NCI-H2227 (cell line): ENCODE measurements at regions not wholly inside any gene's neighbourhood (a gene's known extent, or its start where the extent isn't known, plus 50 kb on each side); places are given as distances from the start of the nearest gene placed in this dataset.

ENCODE experiments used
- DNase-seq: peaks from one replicate; lab custom pipeline; 2025; ENCODE audit not compliant: unreplicated experiment; lab: John Stamatoyannopoulos, UW

DNA sequence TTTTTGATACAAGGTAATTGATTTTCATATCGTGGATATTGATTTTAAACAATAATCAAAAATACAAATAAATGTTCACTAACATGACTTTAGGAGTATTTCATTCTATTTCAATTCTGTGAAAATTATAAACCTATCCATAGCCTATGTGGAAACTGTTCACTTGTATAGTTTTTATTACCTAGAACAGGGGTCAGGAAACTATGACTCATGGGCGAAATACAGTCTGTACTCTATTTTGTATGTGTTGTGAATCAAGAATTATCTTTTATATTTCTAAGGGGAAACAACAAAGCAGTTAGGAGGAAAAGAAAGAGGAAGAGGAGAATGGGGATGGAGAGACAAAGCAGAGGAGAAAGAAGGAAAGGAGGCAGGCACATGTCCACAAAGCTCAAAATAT, 181.7 kb upstream of the VRK2 start:
- DNase-seq: no peak

DNA sequence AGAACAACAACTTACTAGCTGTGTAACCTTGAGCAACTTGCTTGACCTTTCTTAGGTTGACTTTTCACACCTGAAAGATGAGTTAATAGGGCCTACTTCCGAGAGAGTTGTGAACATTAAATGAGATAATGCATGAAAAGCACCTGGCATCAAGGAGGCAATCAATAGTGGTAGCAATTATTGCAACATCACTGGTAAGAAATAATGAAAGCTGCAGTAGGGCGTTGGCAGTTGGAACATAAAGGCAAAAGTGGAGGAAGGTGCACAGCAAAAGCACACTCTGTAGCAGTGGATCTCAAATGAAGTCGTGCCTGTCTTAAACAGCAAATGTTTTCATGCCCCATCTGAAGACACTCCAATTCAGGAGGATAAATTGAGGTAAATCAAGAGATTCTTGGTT, 178.9 kb upstream of the VRK2 start:
- no peak for DNase-seq

DNA sequence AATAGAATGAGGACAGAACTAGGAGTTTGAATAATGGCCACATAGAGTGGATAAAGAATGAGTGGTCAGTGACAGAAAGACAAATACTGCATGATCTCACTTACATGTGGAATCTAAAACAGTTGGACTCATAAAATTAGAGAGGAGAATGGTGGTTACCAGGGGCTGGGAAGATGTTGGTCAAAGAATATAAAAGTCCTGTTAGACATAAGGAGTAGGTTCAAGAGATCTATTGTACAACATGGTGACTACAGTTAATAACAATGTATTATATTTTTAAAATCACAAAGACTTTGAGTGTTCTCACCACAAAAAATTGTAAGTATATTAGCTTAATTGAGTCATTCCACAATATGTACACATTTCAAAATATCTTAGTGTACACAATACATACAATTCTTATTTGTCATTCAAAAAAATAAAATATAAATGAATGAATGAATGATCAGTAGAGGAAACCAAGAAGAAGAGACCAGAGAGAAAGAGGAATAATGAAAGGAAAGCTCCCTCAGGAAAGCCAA, 177.9 kb upstream of the VRK2 start:
- DNase-seq: no peak

DNA sequence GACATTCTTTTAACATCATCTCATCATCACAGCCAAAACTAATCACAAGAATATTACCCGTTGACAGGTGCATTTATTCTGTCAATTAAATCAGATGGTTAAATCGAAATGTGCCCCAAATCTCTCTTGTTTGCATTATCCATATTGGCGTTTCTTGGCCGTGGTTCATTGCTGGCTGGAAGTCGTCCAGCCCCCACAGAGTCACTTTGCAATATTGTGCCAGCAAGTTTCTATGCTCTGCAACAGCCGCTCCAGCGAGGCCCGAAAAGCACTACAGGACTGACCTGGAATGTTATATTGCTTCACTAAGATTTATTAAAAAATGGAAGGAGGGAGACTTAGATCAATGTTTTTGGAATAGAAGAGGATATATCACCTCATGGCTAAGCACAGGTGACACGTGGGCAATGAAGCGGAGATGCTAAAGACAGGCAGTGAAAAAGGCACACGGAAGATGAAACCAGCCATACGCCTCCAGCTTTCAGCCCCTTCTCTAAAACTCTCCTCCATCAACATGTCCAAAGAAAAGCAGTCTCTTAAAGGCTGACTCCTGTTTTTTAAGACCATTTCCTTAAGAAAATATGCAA, 176.8 kb upstream of the VRK2 start:
- no peak for DNase-seq

DNA sequence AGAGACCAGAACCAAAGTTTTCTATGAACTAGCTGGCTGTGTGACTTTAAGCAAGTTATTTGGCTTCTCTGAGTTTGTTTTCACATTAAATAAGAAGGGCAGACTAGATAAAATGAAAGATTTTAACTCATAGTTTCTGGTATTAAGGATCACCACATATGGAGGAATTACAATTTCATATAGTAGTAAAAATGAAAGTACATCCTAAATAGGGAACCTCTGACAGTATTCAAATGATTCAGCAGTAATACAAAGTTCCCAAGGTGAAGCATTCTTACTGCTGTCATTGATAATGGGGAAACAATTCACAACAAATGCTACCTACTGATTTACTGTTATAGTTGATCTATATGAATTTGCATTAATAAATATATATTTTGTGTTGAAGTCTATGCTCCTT, 170.3 kb upstream of the VRK2 start:
- DNase-seq: no peak

DNA sequence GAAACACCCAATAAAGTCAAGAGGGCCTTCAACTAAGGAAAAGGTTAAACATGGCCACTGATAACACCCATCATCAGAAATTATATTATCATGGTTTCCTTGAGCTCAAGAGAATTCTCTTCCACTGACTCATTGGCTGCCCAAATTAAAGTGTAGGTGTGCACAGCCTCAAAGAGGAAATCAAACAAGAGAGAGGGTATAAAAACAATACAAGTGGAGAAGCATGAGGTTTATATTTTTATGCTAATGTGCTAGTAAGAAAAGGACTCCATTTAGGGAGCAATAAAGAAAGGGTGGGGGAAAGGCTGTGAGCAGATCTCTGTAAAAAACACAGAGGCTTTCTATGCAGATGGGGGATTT, 168.8 kb upstream of the VRK2 start:
- peak; percentile 36 for DNase-seq

DNA sequence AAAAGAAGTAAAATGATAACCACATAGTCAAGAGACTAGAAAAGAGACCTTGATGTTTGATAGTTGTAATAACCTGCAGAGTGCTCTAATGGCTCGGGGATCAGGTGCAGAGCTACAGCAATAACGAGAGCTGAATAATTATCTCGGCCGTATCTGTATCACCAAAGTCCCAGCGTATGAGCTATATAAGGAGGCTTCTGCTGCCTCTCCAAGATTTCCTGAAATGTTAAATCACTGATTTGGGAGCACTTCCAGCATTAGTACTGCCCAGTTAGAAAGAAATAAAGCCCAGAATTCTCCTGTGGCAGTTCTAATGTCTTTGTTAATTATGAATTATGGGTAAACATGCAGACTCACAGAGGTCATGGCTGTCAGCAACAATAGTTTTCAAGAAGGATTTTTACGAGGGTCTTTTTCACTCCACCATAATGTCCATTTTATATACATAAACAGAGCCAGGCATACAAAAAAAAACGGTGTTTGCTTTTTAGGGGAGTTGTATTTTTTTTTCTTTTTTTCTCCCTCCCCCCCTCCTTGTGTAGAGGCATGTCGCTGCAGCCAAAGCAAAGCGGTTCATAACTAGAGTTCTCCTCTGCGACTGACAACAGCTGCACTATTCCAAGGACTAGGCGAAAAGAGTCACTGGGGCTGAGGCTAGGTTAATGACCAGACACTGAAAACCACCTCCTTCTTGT, 168.3 kb upstream of the VRK2 start:
- DNase-seq: peak; percentile 64

DNA sequence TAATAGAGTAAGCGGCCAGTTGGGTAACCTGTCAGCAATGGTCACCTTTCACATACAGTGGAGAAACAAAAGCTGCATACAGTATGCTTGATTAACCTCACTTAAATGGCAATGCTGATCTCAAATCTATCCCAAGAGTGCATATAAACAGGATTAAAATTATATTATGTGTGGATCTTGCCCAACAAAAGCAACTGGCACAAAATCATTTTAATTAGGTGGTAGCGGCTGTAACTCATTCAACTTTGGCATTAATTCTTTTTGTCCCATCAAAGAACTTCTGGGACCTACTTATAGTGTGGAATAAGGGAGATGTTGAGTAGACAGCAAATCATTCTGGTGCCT, 167.8 kb upstream of the VRK2 start:
- DNase-seq: no peak

DNA sequence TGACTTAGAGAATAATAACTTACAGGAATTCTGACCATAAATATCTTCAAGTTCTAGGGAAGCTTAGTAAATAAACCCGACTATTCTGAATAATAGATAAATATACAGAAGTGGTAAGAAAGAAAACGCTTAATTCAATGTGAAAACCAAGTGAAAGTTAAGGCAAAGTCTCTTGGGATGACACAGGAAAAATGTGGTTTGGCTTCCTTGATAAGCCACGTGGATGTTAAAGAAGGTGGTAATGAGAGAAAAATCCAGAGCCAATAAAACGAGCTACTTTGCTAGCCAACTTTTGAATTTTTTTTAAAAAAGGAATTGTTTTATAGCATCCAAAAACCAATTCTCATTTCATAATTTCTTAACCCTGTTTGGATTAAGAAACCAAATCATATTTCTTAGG, 166.2 kb upstream of the VRK2 start:
- no peak for DNase-seq

DNA sequence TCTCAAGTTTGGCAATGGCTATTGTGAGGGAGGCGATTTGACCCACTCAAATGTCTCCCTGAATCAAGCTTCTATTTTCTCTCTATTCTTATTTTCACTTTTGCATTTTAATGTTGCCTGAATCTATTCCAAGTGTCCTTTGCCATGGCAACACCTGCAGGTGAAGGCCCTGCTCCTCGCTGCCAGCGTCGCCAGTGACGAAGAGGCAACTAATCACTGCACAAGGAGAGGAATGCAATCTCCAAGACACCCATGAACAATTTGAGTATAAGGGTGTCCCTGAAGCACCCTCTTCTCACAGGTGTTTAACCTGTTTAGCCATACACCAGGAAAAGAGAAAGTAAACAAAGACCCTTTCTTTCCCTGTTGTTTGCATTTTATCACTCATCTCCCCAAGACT, 165.6 kb upstream of the VRK2 start:
- no peak for DNase-seq

DNA sequence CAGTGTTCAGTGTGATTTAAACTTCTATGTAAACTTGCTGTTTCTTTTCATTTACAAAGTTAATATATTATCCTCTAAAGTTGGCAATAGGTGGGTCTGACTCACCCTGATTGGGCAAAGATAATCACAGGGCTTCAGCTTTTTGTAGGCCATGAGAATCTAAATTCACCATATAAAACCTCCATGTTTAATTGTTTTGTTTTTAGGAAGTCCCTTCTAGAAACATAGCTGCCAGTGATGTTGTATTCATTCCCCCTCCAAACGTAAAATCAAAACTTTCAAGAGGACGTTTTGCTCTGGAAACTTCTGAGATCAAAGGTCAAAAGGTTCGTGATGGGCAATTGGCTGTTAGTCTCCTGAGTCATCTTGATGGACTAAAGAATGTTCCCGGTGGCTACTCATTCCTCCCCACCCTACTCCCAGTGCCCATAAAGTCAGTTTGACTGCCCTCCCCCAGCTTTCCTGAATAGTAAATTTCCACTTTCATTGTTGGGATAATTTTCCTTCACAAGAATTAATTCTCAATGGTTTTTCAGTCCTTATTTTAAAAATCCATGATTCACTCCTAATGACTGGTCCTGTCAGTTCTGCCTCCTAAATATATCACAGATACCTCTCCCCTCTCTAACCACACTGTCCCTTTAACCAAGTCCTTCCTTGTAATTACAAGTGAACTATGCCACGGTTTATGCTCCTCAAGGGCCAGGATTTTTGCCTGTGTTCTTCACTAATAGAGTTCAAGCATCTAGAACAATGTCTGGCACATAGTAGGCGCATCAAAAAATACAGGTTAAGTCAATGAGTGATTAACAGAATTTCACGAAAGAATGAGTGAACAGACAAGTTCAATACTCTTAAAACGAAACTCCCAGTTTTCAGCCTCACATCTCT, 164.4 kb upstream of the VRK2 start:
- no peak for DNase-seq

DNA sequence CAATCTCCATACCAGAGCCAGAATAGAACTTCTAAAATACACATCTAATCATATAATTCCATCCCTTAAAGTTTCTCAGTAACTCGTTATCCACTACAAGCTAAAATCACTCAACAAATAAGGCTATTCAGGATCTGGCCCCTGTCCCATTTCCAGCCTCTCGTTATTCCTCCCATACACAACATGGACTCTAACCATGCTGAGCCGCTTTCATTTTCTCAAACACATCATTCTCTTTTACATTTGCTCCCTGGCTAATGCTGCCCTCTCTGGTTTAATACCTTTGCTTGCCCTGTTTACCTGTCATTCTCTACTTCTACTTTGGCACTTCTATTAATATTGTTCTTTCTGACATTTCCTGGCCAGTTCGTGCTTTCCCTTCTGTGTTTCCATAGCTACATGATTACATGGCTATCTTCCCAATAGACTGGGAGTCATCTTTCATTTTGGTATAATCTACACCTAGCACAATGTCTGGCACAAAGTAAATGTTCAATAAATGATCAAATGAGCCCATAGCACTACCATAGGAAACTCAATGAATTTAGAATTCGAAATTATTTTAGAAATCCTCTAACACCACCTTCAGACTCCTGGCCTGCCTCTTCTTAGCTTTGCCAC, 163.6 kb upstream of the VRK2 start:
- no peak for DNase-seq

DNA sequence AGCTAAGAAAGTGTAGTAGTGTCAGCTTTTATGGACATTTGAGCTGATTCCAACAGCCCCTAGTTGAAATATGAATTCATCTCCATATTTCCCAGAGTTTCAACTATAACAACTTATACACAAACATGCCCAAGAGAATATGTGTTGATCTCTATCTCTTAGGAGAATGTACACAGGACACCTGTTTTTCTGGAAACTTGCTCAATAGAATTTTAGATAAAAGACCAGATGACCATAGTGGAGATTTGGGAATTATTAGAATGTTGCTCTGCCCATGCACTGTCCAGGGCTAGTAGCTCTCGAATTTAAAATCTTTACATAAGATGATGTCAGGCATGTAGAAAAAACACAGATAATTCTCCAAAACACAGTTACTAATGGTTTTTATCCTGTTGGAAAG, 162.3 kb upstream of the VRK2 start:
- no peak for DNase-seq

DNA sequence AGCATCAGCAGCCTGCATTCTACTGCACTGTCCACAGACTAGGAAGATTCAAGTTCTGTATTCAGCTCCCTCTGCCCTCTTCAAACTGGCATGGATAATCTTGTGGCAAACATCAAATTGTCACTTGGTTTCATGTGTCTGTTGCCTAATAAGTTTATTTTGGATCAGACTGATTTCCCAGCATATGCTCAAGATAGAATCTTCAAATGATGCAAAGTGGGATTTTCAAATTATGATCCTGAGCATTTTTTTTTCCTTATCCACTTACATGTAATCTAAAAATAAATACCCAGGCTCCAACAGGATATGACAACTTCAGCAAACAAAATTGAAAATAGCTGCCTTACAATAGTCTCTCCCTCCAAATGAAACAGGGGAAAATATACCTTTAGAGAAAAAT, 160.9 kb upstream of the VRK2 start:
- DNase-seq: no peak

DNA sequence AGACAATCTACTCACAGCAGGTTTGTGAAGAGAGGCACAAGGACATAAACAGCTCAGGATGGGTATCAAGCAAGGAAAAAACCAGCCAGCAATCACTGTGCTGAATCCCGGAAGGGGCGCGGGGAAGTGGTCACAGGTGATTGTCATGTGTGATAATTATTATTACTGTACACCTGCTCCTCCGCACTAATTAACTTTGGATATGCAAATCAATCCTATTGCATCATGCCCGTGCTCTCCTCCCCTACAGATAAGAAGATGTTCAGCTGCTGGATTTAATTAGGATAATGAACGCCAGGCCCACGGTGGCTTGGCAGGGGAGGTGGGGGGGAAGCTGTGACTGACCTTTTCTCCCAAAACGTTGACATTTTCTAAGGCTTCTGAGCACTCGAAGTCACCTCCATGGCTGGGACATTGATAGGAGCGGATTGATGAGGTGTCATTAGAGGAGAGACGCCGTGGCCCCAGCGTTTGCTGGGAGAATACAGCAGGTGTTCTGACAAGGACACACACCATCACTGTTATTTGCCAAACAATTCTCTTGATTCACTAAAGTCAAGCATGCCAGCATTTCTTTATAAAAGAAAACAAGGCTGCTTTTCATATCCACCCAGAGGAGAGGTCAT, 160.3 kb upstream of the VRK2 start:
- peak; percentile 67 for DNase-seq

DNA sequence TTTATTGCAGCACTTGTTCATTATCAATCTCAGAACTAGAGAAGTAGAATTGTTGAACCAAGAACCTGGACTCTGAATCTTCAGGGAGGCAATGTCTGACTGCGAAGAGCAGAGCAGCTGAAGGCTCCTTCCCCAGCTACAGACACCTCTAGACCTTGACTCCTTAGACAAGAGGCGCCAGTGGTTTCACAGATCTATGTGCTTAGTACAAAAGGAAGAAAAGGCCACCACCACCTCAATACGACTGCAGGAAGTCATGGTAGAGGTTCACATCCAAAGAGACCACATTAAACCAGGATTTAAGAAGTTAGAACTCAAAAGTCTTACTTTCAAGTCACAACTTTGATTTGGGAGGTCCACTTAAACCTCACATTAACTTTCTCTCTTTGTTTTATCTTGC, 158.1 kb upstream of the VRK2 start:
- no peak for DNase-seq

DNA sequence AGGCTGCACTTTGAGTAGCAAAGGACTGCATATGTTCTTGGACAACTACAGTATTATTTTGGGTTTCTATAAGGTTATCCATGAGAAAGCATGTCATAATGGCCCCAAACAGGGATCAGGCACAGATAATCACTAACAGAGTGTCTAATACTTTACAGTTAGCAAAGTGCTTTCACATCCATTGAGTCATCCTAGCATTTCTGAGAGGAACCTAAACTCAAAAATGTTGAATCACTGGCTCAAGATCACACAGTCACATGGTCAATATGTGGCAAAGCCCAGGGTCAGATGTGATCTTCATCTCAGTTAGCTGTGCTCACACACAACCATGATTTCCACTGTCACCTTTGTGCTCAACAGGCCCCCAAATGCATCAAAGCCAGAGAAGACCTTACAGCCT, 156.1 kb upstream of the VRK2 start:
- DNase-seq: no peak

DNA sequence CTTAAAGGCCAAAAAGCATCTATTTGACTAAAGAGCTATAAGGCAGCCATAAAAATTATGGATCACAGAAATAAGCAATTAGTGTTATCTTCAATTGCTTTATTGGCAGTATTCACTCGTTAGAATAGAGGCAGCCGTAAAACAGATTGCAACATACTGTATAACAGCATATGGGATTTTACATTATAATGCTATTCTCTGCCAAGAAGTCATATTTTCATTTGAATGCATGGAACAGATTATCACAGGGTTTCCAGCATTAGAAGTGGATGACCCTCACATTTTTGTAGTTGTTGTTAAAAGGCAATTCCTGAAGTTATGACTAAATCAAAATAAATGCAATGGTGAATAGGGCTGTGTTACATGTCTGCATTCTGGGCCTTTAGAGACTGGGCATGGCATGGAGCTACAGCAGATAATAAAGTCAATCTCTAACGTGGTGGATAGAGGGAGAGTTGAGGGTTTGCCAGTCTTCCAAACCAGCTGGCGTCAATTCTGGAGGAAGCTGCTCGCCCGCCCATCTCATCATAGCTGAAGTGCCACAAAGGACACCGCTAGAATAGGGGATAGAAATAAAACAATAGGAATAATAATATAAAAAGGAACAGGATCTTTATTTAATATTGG, 155.4 kb upstream of the VRK2 start:
- no peak for DNase-seq

DNA sequence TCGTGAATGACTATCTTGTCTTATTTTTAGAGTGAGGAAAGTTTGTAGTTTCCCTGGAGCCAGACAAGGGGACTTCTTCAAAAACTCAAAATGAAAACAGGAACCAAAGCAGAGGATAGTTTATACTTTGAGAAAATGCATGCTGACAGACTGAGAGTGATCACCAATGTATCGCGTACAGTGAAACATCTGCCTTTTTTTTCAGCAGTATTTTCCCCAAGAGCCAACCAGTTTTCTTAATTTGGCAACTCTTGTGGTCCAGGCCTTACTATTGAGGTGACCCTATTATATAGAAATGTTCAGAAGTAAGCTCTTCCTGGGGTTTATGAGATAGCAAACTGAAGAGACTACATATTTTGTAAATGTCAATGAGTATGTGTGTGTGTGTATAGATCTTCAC, 153.7 kb upstream of the VRK2 start:
- no peak for DNase-seq

DNA sequence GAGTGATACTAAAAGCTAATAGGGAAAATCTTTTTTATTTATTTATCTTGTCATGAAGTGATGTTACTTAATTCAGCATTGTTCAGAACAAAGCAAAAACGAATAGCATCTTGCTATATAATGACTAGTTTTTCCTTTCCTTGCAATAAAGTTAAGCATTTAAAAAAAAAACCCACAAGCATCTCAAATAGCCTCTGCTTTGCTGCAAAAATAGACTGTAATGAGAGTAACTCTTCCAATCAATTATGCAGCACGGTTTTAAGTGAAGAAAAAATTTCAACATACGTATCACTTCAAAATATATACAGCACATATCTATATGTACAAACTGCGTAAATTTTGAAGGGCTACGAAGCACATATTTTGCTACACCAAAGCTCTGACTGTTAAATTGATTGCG, 153.3 kb upstream of the VRK2 start:
- no peak for DNase-seq

DNA sequence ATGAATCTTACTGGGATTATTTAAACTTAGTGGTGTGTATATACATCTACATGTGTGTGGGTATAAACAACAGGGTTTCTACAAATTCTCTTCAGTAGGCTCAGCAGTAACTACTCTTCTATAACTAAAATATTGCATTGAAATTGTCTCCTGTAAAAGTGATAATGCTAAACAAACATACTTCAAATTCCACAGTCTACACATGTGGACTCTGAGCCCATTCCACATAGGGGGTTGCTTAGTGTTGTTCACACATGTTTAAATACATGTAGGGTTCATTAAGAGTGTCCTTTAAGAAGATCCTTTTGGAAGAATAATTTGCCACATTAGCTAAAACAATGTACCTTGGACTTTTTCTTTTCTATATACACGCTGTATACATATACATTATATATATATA, 152.8 kb upstream of the VRK2 start:
- no peak for DNase-seq
